Endothelial cell of umbilical vein (primary cell): ENCODE measurements at regions not wholly inside any gene's neighbourhood (a gene's known extent, or its start where the extent isn't known, plus 50 kb on each side); places are given as distances from the start of the nearest gene placed in this dataset.

Experiments used
- BruUV-seq: library from RNA; stranded (reverse); fragments of 400-500 nt; replicated peaks from 2 replicates; lab custom pipeline; 2021; lab: Mats Ljungman, UMichigan
- CTCF ChIA-PET: fragments of 300-600, 350-600 bp; sonication (Branson Sonifier 250); formaldehyde crosslinking; loops from one replicate; lab custom pipeline; 2021; ENCODE audit warnings: antibody characterized with exemption, inconsistent platforms; lab: Charles Lee
- POLR2A ChIA-PET: fragments of 300-600, 350-600 bp; sonication (Branson Sonifier 250); formaldehyde crosslinking; loops from one replicate; lab custom pipeline; 2021; ENCODE audit warnings: antibody characterized with exemption, inconsistent platforms; lab: Charles Lee
- DNase-seq: peaks from one replicate; pipeline ENCODE4 v3.0.0-alpha.2; 2011; ENCODE audit warnings: low read depth, low spot score
- FAIRE-seq: peaks from 2 replicates; lab custom pipeline; 2011; peaks lifted over from hg19 to GRCh38; lab: Jason Lieb, UNC
- H2AFZ ChIP-seq: 2 replicates; pipeline ENCODE4 v1.6.0; 2012; ENCODE audit warnings: low read depth, low read length, control low read depth, inconsistent platforms
- H3K27ac ChIP-seq: 2 replicates; pipeline ENCODE4 v1.5.1; 2011; ENCODE audit warnings: low read depth, mild to moderate bottlenecking, control low read depth, low read length, moderate library complexity; ENCODE audit not compliant: insufficient read depth
- H3K27me3 ChIP-seq, 2 experiments: 2 replicates each; pipeline versions ENCODE4 v1.6.0 to v1.6.1; 2011; ENCODE audit warnings: low read length in 2 of 2, mixed read lengths in 1 of 2; ENCODE audit not compliant: control insufficient read depth in 2 of 2, insufficient read depth in 2 of 2
- H3K36me3 ChIP-seq, 2 experiments: 2 replicates in 1 of 2; 3 replicates in 1 of 2; pipeline ENCODE4 v1.5.1; 2011; ENCODE audit warnings: low read length in 2 of 2, mild to moderate bottlenecking in 1 of 2, moderate library complexity in 1 of 2; ENCODE audit not compliant: control insufficient read depth in 2 of 2, insufficient read depth in 2 of 2; ENCODE audit errors: extremely low read depth in 1 of 2
- H3K4me1 ChIP-seq: 3 replicates; pipeline ENCODE4 v1.5.1; 2011; ENCODE audit warnings: mild to moderate bottlenecking, low read length; ENCODE audit not compliant: control insufficient read depth, insufficient read depth; ENCODE audit errors: extremely low read depth
- H3K4me2 ChIP-seq: 2 replicates; pipeline ENCODE4 v1.6.1; 2011; ENCODE audit warnings: low read length, control low read depth, mixed read lengths; ENCODE audit not compliant: insufficient read depth
- H3K4me3 ChIP-seq, 3 experiments: fragments of 200-600 bp in 1 of 3; sonication (generic), shearing (Covaris generic) in 1 of 3; replicated peaks in 1 of 3; 2 replicates each; pipeline ENCODE4 v1.5.1; 2011 to 2016; ENCODE audit warnings: control low read depth in 3 of 3, low read length in 3 of 3, mild to moderate bottlenecking in 2 of 3, inconsistent platforms in 1 of 3, low read depth in 1 of 3, moderate library complexity in 1 of 3; ENCODE audit not compliant: insufficient read depth in 1 of 3
- H3K79me2 ChIP-seq: 2 replicates; pipeline ENCODE4 v1.6.0; 2012; ENCODE audit warnings: low read length, inconsistent platforms; ENCODE audit not compliant: control insufficient read depth, insufficient read depth
- H3K9ac ChIP-seq: replicated peaks from 2 replicates; pipeline ENCODE3; 2011; ENCODE audit warnings: low read length, control low read depth; ENCODE audit not compliant: insufficient read depth; ENCODE audit errors: extremely low read depth
- H3K9me1 ChIP-seq: replicated peaks from 3 replicates; pipeline ENCODE4 v1.6.0; 2011; ENCODE audit warnings: mild to moderate bottlenecking, low read length; ENCODE audit not compliant: control insufficient read depth, insufficient read depth; ENCODE audit errors: extremely low read depth
- H3K9me3 ChIP-seq: replicated peaks from 2 replicates; pipeline ENCODE4 v1.5.1; 2012; ENCODE audit warnings: low read length, inconsistent platforms; ENCODE audit not compliant: control insufficient read depth, insufficient read depth
- H4K20me1 ChIP-seq: replicated peaks from 2 replicates; pipeline ENCODE3; 2011; ENCODE audit warnings: mild to moderate bottlenecking, low read length; ENCODE audit not compliant: control insufficient read depth, insufficient read depth; ENCODE audit errors: extremely low read depth
- CTCF ChIP-seq, 2 donors: IDR thresholded peaks; 1 replicate in 1 of 2; 2 replicates in 1 of 2; pipeline ENCODE4 v1.5.1; 2011; ENCODE audit warnings: low read length in 2 of 2, mild to moderate bottlenecking in 2 of 2, moderate library complexity in 2 of 2, control low read depth in 1 of 2, inconsistent platforms in 1 of 2, low read depth in 1 of 2; ENCODE audit not compliant: insufficient read depth in 1 of 2; ENCODE audit errors: extremely low read depth in 1 of 2
- EZH2 ChIP-seq: IDR thresholded peaks from 2 replicates; pipeline ENCODE4 v1.6.1; 2012; ENCODE audit warnings: borderline replicate concordance, low read depth, mild to moderate bottlenecking, moderate library complexity, low read length, inconsistent platforms; ENCODE audit not compliant: severe bottlenecking
- FOS ChIP-seq: IDR thresholded peaks from 2 replicates; pipeline ENCODE4 v1.6.1; 2011; ENCODE audit warnings: mild to moderate bottlenecking, low read length, moderate library complexity, borderline replicate concordance; ENCODE audit not compliant: insufficient read depth
- GATA2 ChIP-seq: IDR thresholded peaks from 2 replicates; pipeline ENCODE4 v1.7.0; 2011; ENCODE audit warnings: low read depth, mild to moderate bottlenecking, moderate library complexity, mixed read lengths, low read length; ENCODE audit not compliant: insufficient read length, insufficient read depth
- JUN ChIP-seq: IDR thresholded peaks from 2 replicates; pipeline ENCODE4 v1.6.1; 2011; ENCODE audit warnings: borderline replicate concordance, low read depth; ENCODE audit not compliant: insufficient read length, insufficient read depth
- MAX ChIP-seq: IDR thresholded peaks from 2 replicates; pipeline ENCODE4 v1.6.1; 2011; ENCODE audit not compliant: insufficient read depth, insufficient read length
- MYC ChIP-seq: IDR thresholded peaks from one replicate; pipeline ENCODE4 v1.6.1; 2011; ENCODE audit warnings: mild to moderate bottlenecking, low read depth, low read length
- POLR2A ChIP-seq: IDR thresholded peaks from 2 replicates; pipeline ENCODE4 v1.6.1; 2012; ENCODE audit warnings: low read depth, mild to moderate bottlenecking, control low read depth, low read length
- POLR2AphosphoS5 ChIP-seq: IDR thresholded peaks from 2 replicates; pipeline ENCODE4 v1.6.1; 2012; ENCODE audit warnings: low read depth, mild to moderate bottlenecking, control low read depth, low read length, moderate library complexity; ENCODE audit not compliant: insufficient read depth
- dilution Hi-C: fragments of 300-500 bp; cut with MboI; formaldehyde crosslinking; loops from one replicate; pipeline ENCODE4 v1.15.0; 2019; ENCODE audit warnings: low sequenced_read_pairs; ENCODE audit not compliant: extremely low pct_ligation_motif_present
- intact Hi-C: fragments of 100-400 bp; cut with micrococcal nuclease; formaldehyde crosslinking; loops from one replicate; pipeline ENCODE4 v1.10.0; 2022

GRCh38 chr1:82625537-82625936 is 824.8 kb downstream of the ADGRL2 start:
- Histone ChIP-seq H3K4me3 (no peak overlapping the region), H3K79me2 (no peaks in the 10 kb centered on the region), H2AFZ (no peak overlapping the region), H3K27ac (no peak overlapping the region), H3K9me3 (no peaks in the 10 kb centered on the region), H3K4me2 (no peak overlapping the region), H3K9ac (no peak overlapping the region), H4K20me1 (no peaks in the 10 kb centered on the region), H3K27me3 (no peaks in the 10 kb centered on the region), H3K36me3 (no peaks in the 10 kb centered on the region), H3K4me1 (no peaks in the 10 kb centered on the region), H3K9me1 (no peaks in the 10 kb centered on the region)
- BruUV-seq: no TSS peak
- intact Hi-C loops: no loop called here
- ChIA-PET CTCF (no interaction called here), POLR2A (no interaction called here)
- TF ChIP-seq EZH2 (no peak), POLR2A (no peak), FOS (no peak), CTCF (IDR thresholded peaks at IDR 0.05; ENCODE audit: extremely low read depth in 1 of 2, insufficient read depth in 1 of 2, low read depth in 1 of 2, low read length in 2 of 2) (no peak), GATA2 (no peak), MAX (no peak), POLR2AphosphoS5 (no peak), MYC (no peak), JUN (no peak)
- FAIRE-seq (no peak), DNase-seq (peak; percentile 9)
- dilution Hi-C loops: no loop called here
